T-helper 17 cell (primary cell): ENCODE measurements at regions not wholly inside any gene's neighbourhood (a gene's known extent, or its start where the extent isn't known, plus 50 kb on each side); places are given as distances from the start of the nearest gene placed in this dataset.

Source experiments
- ATAC-seq: fragments of 150-1000 bp; cut with Tn5 transposase; 2 replicates; pipeline ENCODE4 v1.10.0; 2021; ENCODE audit warnings: mild to moderate bottlenecking, moderate library complexity
- DNase-seq, 3 donors: peaks; one replicate each; pipeline versions ENCODE4 v3.0.0 to v3.0.0-alpha.2; 2020 to 2021
- H3K9me3 ChIP-seq: one replicate; pipeline ENCODE4 v1.7.0; 2013; ENCODE audit warnings: low read length, mild to moderate bottlenecking; ENCODE audit not compliant: control insufficient read depth, poor library complexity, severe bottlenecking
- H3K27ac Mint-ChIP-seq: one replicate; pipeline ENCODE4 v1.8.0; 2022; ENCODE audit warnings: mild to moderate bottlenecking, moderate library complexity, mixed read lengths
- H3K27me3 Mint-ChIP-seq: one replicate; pipeline ENCODE4 v1.8.0; 2022; ENCODE audit warnings: mixed read lengths
- H3K36me3 Mint-ChIP-seq: one replicate; pipeline ENCODE4 v1.8.0; 2022; ENCODE audit warnings: low read depth, mixed read lengths
- H3K4me1 Mint-ChIP-seq: one replicate; pipeline ENCODE4 v1.8.0; 2022; ENCODE audit warnings: mild to moderate bottlenecking, mixed read lengths
- H3K4me3 Mint-ChIP-seq: one replicate; pipeline ENCODE4 v1.8.0; 2022; ENCODE audit warnings: mild to moderate bottlenecking, moderate library complexity, mixed read lengths

DNA sequence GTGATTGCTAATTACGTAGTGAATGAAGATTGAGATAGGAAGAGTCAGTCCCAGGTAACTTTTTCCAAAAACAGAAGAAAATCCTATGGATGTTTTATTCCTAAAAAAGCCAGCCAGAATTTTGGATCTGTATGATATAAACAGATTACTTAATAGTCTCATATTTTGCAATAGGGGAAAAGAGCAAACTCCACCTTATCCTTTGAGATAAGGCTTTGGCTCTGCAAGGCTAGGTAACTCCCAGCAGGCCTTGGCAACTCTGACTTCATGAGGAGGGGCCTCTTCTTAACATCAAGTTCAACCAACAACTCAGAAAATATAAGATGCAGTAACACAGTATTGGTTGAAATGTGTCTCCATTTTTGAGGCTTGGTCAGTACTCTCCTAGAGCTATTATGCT, 98.7 kb upstream of the SLC4A4 start:
- ATAC-seq (no peak), DNase-seq (no peak)
- no peaks in the 10 kb centered on the region for H3K36me3 Mint-ChIP-seq
- peaks cover 3% of the 10 kb centered on the region for H3K4me1 Mint-ChIP-seq
- no peak overlapping the region for H3K27ac Mint-ChIP-seq
- H3K27me3 Mint-ChIP-seq = peaks cover 16% of the 10 kb centered on the region
- no peak overlapping the region for H3K4me3 Mint-ChIP-seq
- H3K9me3 ChIP-seq = no peaks in the 10 kb centered on the region

DNA sequence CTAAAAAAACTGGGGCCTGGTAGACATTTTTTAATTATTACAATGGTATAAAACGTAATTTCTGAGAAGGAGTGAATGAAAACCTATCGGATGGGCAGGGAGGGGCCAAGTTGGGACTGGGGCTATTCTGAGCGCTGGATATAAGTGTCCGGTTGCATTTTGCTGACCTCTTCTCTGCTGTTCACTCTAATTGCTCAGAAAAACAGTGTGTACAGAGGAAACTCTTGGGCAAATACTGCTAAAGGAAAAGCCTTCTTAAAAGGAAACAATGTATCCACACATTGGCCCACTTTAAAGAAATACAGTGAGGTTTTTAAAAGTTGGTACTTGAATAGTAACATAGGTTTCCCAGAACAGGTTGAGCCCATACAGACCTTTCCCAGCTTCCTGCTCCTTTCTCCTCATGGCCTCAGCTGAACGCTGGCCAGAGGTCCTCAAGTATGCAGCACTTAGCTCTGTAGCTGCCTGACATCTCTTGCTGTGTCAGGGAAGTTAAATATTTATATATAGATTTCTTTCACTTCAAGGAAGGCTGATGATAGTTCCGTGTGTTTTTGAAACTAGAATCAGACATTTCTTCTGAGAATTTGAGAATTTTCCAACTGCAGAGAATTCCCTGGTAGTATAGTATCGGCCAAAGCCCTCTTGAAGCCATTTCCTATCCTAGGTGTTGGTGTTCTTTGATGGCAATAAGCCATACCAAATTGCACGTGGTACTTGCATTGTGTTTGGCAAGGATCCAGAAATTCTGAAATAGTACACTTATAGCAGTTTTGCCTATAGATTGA, 97.1 kb upstream of the SLC4A4 start:
- no peaks in the 10 kb centered on the region for H3K9me3 ChIP-seq
- ATAC-seq = no peak
- H3K36me3 Mint-ChIP-seq = no peaks in the 10 kb centered on the region
- peaks cover 9% of the 10 kb centered on the region for H3K27me3 Mint-ChIP-seq
- no peak for DNase-seq
- H3K4me1 Mint-ChIP-seq = no peaks in the 10 kb centered on the region
- H3K27ac Mint-ChIP-seq = no peak overlapping the region
- H3K4me3 Mint-ChIP-seq = no peak overlapping the region

DNA sequence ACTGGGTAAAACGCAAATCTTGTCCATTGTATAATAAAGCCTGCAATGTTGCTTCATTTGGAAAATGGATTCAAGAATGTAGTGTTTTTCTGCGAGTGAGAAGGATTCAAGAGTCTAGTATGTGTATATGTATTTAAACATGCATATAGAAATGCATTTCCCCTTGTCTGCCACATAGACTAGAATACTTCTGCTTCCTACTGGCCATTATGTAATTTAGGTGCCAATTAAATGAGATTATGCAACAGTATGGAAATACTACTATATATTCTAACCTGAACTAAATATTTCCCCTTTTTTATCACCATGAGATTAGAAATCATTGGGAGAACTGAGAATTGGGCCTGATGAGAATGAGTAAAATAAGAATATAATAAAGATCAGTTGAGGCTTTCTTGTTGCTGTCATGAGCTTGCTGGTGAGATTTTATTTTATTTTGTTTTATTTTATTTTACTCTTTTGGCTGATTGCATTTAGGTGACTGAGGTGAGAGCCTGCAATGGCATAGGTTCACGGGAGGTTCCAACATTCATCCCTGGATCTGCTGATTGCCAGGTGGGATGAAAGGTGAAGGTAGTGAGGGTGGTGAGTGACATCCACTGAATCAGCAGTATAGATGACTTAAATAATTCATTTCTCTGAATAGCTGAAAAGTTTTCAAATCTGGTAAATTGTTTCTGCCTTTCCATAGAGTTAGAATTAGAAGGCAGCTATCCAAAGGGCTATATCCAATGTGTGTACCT, 95.6 kb upstream of the SLC4A4 start:
- Mint-ChIP-seq H3K4me1 (no peaks in the 10 kb centered on the region), H3K27me3 (peaks cover 4% of the 10 kb centered on the region), H3K27ac (no peak overlapping the region), H3K4me3 (no peak overlapping the region), H3K36me3 (no peaks in the 10 kb centered on the region)
- H3K9me3 ChIP-seq = no peaks in the 10 kb centered on the region
- ATAC-seq (no peak), DNase-seq (no peak)

DNA sequence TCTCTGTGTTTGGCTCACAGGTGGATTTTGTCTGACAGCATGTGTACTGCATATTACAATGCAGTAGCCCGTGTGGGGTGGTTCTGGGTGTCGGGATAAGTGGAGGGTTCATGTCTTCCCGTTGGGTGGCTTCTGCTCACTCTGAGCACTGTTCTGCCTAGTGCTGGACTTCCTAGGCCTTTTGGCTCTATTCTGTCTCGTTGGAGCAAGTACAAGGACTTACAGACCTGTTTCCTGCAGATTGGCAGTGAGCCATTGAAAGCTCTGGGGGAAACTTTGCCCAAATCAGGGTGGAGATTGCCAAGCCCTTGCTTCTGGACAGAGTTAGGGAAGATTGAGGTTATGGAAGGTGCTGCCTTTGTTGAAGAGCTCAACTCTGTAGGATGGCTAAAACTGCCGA, 91.1 kb upstream of the SLC4A4 start:
- H3K27ac Mint-ChIP-seq = no peak overlapping the region
- H3K36me3 Mint-ChIP-seq = no peaks in the 10 kb centered on the region
- peaks cover 4% of the 10 kb centered on the region for H3K27me3 Mint-ChIP-seq
- H3K4me1 Mint-ChIP-seq = no peaks in the 10 kb centered on the region
- ATAC-seq = no peak
- H3K9me3 ChIP-seq = no peaks in the 10 kb centered on the region
- DNase-seq = no peak
- no peak overlapping the region for H3K4me3 Mint-ChIP-seq

DNA sequence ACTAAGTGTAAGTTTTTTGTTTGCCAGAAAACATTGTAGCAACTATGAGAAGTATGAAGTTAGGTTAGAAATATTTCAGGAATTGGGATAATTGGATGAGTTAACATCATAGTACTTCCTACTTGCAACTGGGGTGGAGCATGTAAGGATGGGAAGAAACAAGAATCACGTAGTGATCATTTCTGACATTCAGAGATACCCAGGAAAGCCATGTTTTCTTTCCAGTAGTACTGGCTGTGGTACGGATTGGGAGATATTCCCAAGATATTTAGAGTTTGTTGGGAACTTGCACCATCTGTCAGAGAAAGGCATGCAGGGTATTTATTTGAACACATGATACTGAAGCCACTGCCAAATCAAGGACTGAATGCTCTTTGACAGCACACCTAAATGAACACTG, 87.6 kb upstream of the SLC4A4 start:
- Mint-ChIP-seq H3K27ac (no peak overlapping the region), H3K27me3 (peaks cover 12% of the 10 kb centered on the region), H3K4me1 (peaks cover 3% of the 10 kb centered on the region), H3K4me3 (no peak overlapping the region), H3K36me3 (no peaks in the 10 kb centered on the region)
- H3K9me3 ChIP-seq = no peaks in the 10 kb centered on the region
- no peak for ATAC-seq
- DNase-seq = no peak

DNA sequence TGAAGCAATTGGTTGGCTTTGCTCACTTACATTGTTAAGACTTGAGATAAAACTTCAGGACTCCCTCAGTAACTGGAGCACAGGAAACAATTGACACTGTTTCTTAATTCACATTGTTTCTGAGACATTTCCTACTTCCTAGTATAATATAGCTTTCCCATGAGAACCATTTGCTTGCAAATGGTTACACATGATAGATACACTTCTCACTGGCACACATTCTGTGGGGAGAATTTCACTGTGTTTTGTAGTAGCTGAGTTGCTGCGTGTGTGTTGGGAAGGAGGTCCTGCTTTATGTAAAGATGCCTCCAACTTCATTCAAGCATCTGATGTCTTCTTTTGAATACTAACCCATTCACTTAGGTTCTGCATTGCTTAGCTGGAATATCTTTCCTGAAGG, 85.3 kb upstream of the SLC4A4 start:
- no peak overlapping the region for H3K27ac Mint-ChIP-seq
- H3K36me3 Mint-ChIP-seq = no peaks in the 10 kb centered on the region
- ATAC-seq = no peak
- H3K27me3 Mint-ChIP-seq = peaks cover 12% of the 10 kb centered on the region
- H3K9me3 ChIP-seq = no peaks in the 10 kb centered on the region
- no peak overlapping the region for H3K4me3 Mint-ChIP-seq
- peaks cover 3% of the 10 kb centered on the region for H3K4me1 Mint-ChIP-seq
- no peak for DNase-seq

DNA sequence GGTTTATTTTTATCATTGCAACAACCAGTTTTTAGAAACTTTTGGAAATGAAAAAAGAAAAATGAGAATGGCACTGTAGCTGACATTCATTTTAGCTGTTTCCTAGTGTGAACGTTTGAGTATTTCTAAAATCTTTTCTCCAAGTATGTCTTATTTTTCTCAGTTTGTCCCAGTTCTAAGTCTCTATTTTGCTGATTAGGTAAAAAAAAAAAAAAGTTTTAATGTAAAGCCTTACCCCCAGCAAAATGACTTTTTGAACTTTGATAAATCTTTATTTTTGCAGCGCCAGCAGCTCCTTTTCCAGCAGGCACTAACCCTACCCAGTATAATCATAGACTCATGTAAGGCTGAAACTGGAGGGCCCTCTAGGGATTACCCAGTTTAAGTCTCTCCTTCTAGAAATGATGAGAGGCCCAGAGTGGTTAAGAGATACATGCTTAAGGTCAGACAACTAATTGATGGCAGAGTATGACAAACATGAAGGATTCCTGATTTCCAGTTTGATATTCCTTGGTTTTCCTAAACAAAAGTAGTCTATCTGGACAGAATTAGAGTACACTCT, 84.3 kb upstream of the SLC4A4 start:
- Mint-ChIP-seq H3K27me3 (peaks cover 17% of the 10 kb centered on the region), H3K27ac (no peak overlapping the region)

DNA sequence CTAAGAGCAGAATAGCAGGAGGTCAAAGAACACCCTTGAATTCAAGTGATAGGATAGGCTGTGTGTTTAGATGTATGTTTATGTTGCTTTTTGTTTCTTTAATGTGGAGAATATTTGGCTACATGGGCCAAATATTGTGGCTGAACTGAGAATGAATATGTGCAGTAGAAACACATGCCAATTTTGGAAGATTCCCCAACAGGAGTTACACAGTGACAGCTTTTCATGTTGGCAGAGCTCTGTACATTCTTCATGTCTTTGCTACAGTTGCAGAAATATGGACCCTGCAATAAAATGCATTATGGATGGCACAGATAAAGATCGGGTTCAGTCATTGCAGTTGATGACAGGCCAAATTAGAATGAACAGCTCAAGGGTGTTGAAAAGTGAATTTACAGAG, 82.8 kb upstream of the SLC4A4 start:
- no peak overlapping the region for H3K27ac Mint-ChIP-seq
- H3K27me3 Mint-ChIP-seq = peaks cover 22% of the 10 kb centered on the region
- H3K36me3 Mint-ChIP-seq = no peaks in the 10 kb centered on the region
- peaks cover 6% of the 10 kb centered on the region for H3K4me1 Mint-ChIP-seq
- ATAC-seq = no peak
- H3K9me3 ChIP-seq = no peaks in the 10 kb centered on the region
- no peak overlapping the region for H3K4me3 Mint-ChIP-seq
- DNase-seq = no peak

More for the DNA sequence above, 84.3 kb upstream of the SLC4A4 start:
- no peak for DNase-seq
- H3K9me3 ChIP-seq = no peaks in the 10 kb centered on the region
- no peak for ATAC-seq
- no peaks in the 10 kb centered on the region for H3K36me3 Mint-ChIP-seq
- peaks cover 6% of the 10 kb centered on the region for H3K4me1 Mint-ChIP-seq
- H3K4me3 Mint-ChIP-seq = no peak overlapping the region

DNA sequence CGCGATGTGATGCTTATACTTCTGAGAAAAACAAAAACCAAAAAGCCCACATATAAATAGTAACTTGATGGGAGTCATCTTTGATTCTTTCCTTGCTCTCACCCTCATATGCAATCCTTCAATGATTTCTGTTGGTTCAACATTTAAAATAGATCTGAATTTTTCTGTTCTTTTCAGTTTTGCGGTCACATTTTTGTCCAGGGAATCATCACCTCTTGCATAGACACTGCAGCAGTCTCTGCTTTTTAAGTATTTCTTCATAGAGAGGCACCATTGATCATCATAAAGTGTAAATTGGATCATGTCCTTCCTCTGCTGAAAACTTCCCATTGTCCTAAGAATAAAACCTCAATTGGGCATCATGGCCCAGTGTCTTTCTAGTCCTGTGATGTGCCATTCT, 81.1 kb upstream of the SLC4A4 start:
- ATAC-seq (no peak), DNase-seq (no peak)
- H3K36me3 Mint-ChIP-seq = no peaks in the 10 kb centered on the region
- H3K27ac Mint-ChIP-seq = no peak overlapping the region
- no peak overlapping the region for H3K4me3 Mint-ChIP-seq
- no peaks in the 10 kb centered on the region for H3K9me3 ChIP-seq
- peaks cover 13% of the 10 kb centered on the region for H3K4me1 Mint-ChIP-seq
- H3K27me3 Mint-ChIP-seq = peaks cover 28% of the 10 kb centered on the region

DNA sequence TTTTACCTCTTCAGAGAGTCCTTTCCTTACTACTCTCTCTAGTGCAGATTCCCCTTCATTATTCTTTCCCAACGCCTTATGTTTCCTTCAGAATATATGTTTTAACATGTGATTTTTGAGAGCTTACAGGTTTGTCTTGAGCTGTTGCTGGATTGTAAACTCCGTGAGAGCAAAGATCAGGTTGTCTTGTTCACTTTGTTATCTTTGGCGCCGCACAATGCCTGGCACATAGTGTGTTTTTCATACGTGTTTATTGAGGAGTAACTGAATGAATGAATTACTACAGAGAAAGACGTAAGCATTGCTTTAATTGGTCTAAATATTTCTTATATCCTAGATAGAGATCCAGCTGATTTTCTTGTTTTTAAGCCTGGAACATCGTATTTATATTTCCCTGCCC, 80.5 kb upstream of the SLC4A4 start:
- DNase-seq (no peak), ATAC-seq (no peak)
- Mint-ChIP-seq H3K36me3 (no peaks in the 10 kb centered on the region), H3K27me3 (peaks cover 28% of the 10 kb centered on the region), H3K4me1 (peaks cover 13% of the 10 kb centered on the region), H3K27ac (no peak overlapping the region), H3K4me3 (no peak overlapping the region)
- no peaks in the 10 kb centered on the region for H3K9me3 ChIP-seq

DNA sequence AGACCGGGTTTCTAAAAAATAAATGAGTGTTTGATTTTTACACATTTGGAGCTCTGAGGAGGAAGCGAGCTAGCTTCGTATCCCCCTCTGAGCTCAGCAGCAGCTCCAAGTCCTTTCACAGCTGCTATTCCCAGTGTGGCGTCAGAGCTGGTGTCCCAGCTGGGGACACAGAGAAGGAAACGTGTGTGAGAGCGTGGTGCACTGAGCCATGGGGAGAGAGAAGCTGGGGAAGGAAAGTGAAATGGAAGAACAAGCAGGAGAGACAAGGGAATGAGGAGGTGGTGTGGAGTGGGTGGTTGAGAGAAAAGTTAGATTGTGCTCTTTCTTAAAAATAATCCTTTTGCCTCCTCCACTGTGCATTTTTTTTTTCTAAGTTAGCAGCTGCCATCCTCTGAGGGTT, 79.5 kb upstream of the SLC4A4 start:
- H3K9me3 ChIP-seq = no peaks in the 10 kb centered on the region
- Mint-ChIP-seq H3K4me3 (no peak overlapping the region), H3K27me3 (peaks cover 28% of the 10 kb centered on the region), H3K4me1 (peaks cover 11% of the 10 kb centered on the region), H3K36me3 (no peaks in the 10 kb centered on the region), H3K27ac (no peak overlapping the region)
- ATAC-seq (no peak), DNase-seq (no peak)

DNA sequence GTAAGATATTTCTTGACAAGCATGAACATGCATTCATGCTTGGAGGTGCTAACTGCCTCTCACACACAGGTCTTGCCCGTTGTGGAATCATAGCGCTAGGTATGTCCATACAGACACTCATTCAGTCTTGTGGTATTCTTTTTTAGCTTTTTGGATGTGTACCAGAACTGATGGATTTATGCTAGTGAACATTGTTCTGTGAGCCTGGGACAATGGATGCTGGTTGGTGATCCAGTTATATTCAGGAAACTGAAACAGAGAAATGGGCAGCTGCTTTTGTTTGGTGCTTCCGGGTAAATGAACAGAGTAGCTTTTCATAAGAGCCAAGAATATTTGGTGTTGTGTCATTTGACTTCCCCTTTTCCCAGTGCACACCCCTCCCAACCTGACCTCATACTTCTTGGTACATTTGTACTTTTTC, 78.9 kb upstream of the SLC4A4 start:
- no peak for ATAC-seq
- H3K36me3 Mint-ChIP-seq = no peaks in the 10 kb centered on the region
- no peaks in the 10 kb centered on the region for H3K9me3 ChIP-seq
- no peak overlapping the region for H3K4me3 Mint-ChIP-seq
- H3K4me1 Mint-ChIP-seq = peaks cover 11% of the 10 kb centered on the region
- DNase-seq = no peak
- H3K27me3 Mint-ChIP-seq = peaks cover 27% of the 10 kb centered on the region
- no peak overlapping the region for H3K27ac Mint-ChIP-seq

DNA sequence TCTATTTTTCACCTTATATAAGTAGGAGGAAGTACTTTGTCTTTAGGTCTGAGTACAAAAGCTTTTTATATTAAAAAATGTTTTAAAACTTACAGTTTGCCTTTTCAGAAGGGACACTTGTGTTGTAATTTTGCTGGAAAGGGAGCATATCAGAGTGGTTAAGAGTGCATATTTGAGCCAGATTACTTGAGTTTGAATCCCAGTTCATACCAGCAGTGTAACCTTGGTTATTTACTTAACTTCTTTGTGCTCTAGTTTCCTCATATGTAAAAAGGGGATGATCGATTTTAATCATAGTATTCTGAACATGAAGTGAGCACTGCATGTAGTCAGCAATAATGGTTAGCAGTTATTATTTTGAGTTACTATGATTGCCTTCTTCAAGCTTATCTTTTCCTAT, 78.3 kb upstream of the SLC4A4 start:
- H3K9me3 ChIP-seq = no peaks in the 10 kb centered on the region
- H3K4me1 Mint-ChIP-seq = peaks cover 9% of the 10 kb centered on the region
- no peak overlapping the region for H3K4me3 Mint-ChIP-seq
- DNase-seq = no peak
- H3K36me3 Mint-ChIP-seq = no peaks in the 10 kb centered on the region
- ATAC-seq = no peak
- peaks cover 21% of the 10 kb centered on the region for H3K27me3 Mint-ChIP-seq
- H3K27ac Mint-ChIP-seq = no peak overlapping the region
